ENCODE measurements at regions not wholly inside any gene's neighbourhood (a gene's known extent, or its start where the extent isn't known, plus 50 kb on each side); places are given as distances from the start of the nearest gene placed in this dataset.

DNA sequence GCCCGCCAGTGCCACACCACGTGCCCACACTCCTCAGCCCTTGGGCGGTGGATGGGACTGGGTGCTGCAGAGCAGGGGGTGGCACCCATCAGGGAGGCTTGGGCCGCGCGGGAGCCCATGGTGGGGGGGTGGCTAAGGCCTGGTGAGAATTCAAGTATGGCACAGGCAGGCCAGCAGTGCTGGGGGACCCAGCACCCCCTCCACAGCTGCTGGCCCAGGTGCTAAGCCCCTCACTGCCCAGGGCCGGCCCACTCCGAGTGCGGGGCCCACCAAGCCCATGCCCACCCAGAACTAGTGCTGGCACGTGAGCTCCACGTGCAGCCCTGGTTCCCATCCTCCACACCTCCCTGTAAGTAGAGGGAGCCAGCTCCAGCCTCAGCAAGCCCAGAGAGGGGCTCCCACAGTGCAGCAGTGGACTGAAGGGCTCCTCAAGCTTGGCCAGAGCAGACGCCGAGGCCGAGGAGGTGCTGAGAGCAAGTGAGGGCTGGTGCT lies 1091.1 kb upstream of the GJE1 start:
- no peaks in the 10 kb centered on the region for H3K27me3 ChIP-seq (replicated peaks; ENCODE audit: insufficient read depth, low read length)
- H3K9ac ChIP-seq (ENCODE audit: low read length) = no peak overlapping the region
- no peaks in the 10 kb centered on the region for H3K79me2 ChIP-seq (ENCODE audit: low read length)
- DNase-seq = no peak
- no peaks in the 10 kb centered on the region for H3K9me3 ChIP-seq (replicated peaks; ENCODE audit: insufficient read depth, low read length)
- TF ChIP-seq EZH2 (optimal IDR thresholded peaks at IDR 0.05; ENCODE audit: low read depth, low read length) (no peak), CTCF (IDR thresholded peaks at IDR 0.05; ENCODE audit: low read length) (no peak), EZH2phosphoT487 (IDR thresholded peaks at IDR 0.05; ENCODE audit: low read length) (no peak)
- H3K9me2 ChIP-seq (replicated peaks; ENCODE audit: insufficient read depth, low read length) = no peaks in the 10 kb centered on the region
- no peaks in the 10 kb centered on the region for H3K36me3 ChIP-seq (replicated peaks; ENCODE audit: insufficient read depth, low read length)
- H3K4me1 ChIP-seq (ENCODE audit: low read length) = no peaks in the 10 kb centered on the region
- H2AFZ ChIP-seq (ENCODE audit: low read length) = no peak overlapping the region
- no peak overlapping the region for H3K27ac ChIP-seq (ENCODE audit: low read length)
- H3K4me3 ChIP-seq (ENCODE audit: low read length) = no peak overlapping the region
- H3F3A ChIP-seq (ENCODE audit: insufficient read depth, low read length) = no peaks in the 10 kb centered on the region
- no peaks in the 10 kb centered on the region for H4K20me1 ChIP-seq (ENCODE audit: insufficient read depth, low read length)
- H3K4me2 ChIP-seq (ENCODE audit: low read depth, low read length) = no peak overlapping the region

- no peaks in the 10 kb centered on the region for H3F3A ChIP-seq (ENCODE audit: insufficient read depth, low read length)
- no peaks in the 10 kb centered on the region for H3K9me2 ChIP-seq (replicated peaks; ENCODE audit: insufficient read depth, low read length)
- no peak overlapping the region for H3K9ac ChIP-seq (ENCODE audit: low read length)
- H3K27me3 ChIP-seq (replicated peaks; ENCODE audit: insufficient read depth, low read length) = no peaks in the 10 kb centered on the region
- H3K4me3 ChIP-seq (ENCODE audit: low read length) = no peak overlapping the region
- no peaks in the 10 kb centered on the region for H3K4me1 ChIP-seq (ENCODE audit: low read length)
- no peaks in the 10 kb centered on the region for H4K20me1 ChIP-seq (ENCODE audit: insufficient read depth, low read length)
- no peaks in the 10 kb centered on the region for H3K79me2 ChIP-seq (ENCODE audit: low read length)
- no peak for TF ChIP-seq EZH2phosphoT487 (IDR thresholded peaks at IDR 0.05; ENCODE audit: low read length)
- no peak for TF ChIP-seq EZH2 (optimal IDR thresholded peaks at IDR 0.05; ENCODE audit: low read depth, low read length)
- TF ChIP-seq CTCF (IDR thresholded peaks at IDR 0.05; ENCODE audit: low read length) = no peak
- no peak overlapping the region for H3K4me2 ChIP-seq (ENCODE audit: low read depth, low read length)
- DNase-seq = no peak
- no peak overlapping the region for H3K27ac ChIP-seq (ENCODE audit: low read length)
- H3K9me3 ChIP-seq (replicated peaks; ENCODE audit: insufficient read depth, low read length) = no peaks in the 10 kb centered on the region
- no peak overlapping the region for H2AFZ ChIP-seq (ENCODE audit: low read length)
- no peaks in the 10 kb centered on the region for H3K36me3 ChIP-seq (replicated peaks; ENCODE audit: insufficient read depth, low read length)
These were observed 1097.2 kb upstream of the GJE1 start for GRCh38 chr6:141035312-141036200.

DNA sequence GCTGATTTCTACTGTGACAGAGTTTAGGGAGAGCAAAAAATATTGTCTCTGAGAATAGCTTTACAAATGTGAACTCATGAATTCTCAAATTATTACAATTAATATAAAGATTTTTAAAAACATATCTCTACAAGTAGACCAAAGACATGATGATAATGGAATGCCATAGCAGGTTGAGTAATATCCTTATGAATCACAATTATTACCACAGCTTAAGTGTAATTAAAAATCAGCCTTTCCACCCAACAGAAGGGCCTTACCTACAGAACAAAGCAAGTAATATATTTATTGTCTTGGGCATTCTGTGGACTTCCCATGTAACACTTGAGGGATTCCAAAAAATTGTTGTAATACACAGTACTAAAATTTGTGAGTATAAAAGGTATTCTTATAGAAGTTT lies 1099.6 kb upstream of the GJE1 start:
- TF ChIP-seq CTCF (IDR thresholded peaks at IDR 0.05; ENCODE audit: low read length) (no peak), EZH2phosphoT487 (IDR thresholded peaks at IDR 0.05; ENCODE audit: low read length) (no peak), EZH2 (optimal IDR thresholded peaks at IDR 0.05; ENCODE audit: low read depth, low read length) (no peak)
- no peaks in the 10 kb centered on the region for H3K9me3 ChIP-seq (replicated peaks; ENCODE audit: insufficient read depth, low read length)
- H3K4me1 ChIP-seq (ENCODE audit: low read length) = no peaks in the 10 kb centered on the region
- no peaks in the 10 kb centered on the region for H3K79me2 ChIP-seq (ENCODE audit: low read length)
- H4K20me1 ChIP-seq (ENCODE audit: insufficient read depth, low read length) = no peaks in the 10 kb centered on the region
- H2AFZ ChIP-seq (ENCODE audit: low read length) = no peak overlapping the region
- no peak overlapping the region for H3K4me2 ChIP-seq (ENCODE audit: low read depth, low read length)
- H3F3A ChIP-seq (ENCODE audit: insufficient read depth, low read length) = no peaks in the 10 kb centered on the region
- H3K36me3 ChIP-seq (replicated peaks; ENCODE audit: insufficient read depth, low read length) = no peaks in the 10 kb centered on the region
- no peak overlapping the region for H3K27ac ChIP-seq (ENCODE audit: low read length)
- H3K9ac ChIP-seq (ENCODE audit: low read length) = no peak overlapping the region
- no peak for DNase-seq
- H3K9me2 ChIP-seq (replicated peaks; ENCODE audit: insufficient read depth, low read length) = no peaks in the 10 kb centered on the region
- no peak overlapping the region for H3K4me3 ChIP-seq (ENCODE audit: low read length)
- H3K27me3 ChIP-seq (replicated peaks; ENCODE audit: insufficient read depth, low read length) = no peaks in the 10 kb centered on the region
